ENCODE measurements at regions not wholly inside any gene's neighbourhood (a gene's known extent, or its start where the extent isn't known, plus 50 kb on each side); places are given as distances from the start of the nearest gene placed in this dataset.

- DNase-seq = no peak
Observed at GRCh38 chr2:150974864-150975263, 286.8 kb downstream of the RBM43 start.

GRCh38 chr2:150974234-150974633 is 287.4 kb downstream of the RBM43 start:
- DNase-seq = no peak

- no peak for DNase-seq
Observed at GRCh38 chr2:150971910-150972309, 289.8 kb downstream of the RBM43 start.

GRCh38 chr2:150963336-150963735 is 298.3 kb downstream of the RBM43 start:
- DNase-seq = no peak

- no peak for DNase-seq
Observed at GRCh38 chr2:150955231-150955630, 306.4 kb downstream of the RBM43 start.

GRCh38 chr2:150946831-150947230 is 314.8 kb downstream of the RBM43 start:
- DNase-seq = no peak

GRCh38 chr2:150944315-150944714 is 317.3 kb downstream of the RBM43 start:
- DNase-seq = no peak

- no peak for DNase-seq
Observed at GRCh38 chr2:150939087-150939486, 322.6 kb downstream of the RBM43 start.

GRCh38 chr2:150938527-150938926 is 323.1 kb downstream of the RBM43 start:
- DNase-seq = no peak

- DNase-seq = no peak
Observed at GRCh38 chr2:150937030-150937429, 324.6 kb downstream of the RBM43 start.

- DNase-seq = no peak
Observed at GRCh38 chr2:150931451-150931850, 330.2 kb downstream of the RBM43 start.

- no peak for DNase-seq
Observed at GRCh38 chr2:150925611-150926010, 336.1 kb downstream of the RBM43 start.

- DNase-seq = no peak
Observed at GRCh38 chr2:150924878-150925277, 336.8 kb downstream of the RBM43 start.

GRCh38 chr2:150919901-150920300 is 341.8 kb downstream of the RBM43 start:
- no peak for DNase-seq

- DNase-seq = no peak
Observed at GRCh38 chr2:150917961-150918713, 343.5 kb downstream of the RBM43 start.

GRCh38 chr2:150916467-150917396 is 344.9 kb downstream of the RBM43 start:
- no peak for DNase-seq

- DNase-seq = no peak
Observed at GRCh38 chr2:150911766-150912280, 349.8 kb downstream of the RBM43 start.

GRCh38 chr2:150909613-150910012 is 352.1 kb downstream of the RBM43 start:
- no peak for DNase-seq

- DNase-seq = no peak
Observed at GRCh38 chr2:150909090-150909489, 352.6 kb downstream of the RBM43 start.

GRCh38 chr2:150907466-150907865 is 354.2 kb downstream of the RBM43 start:
- no peak for DNase-seq

GRCh38 chr2:150903461-150903860 is 358.2 kb downstream of the RBM43 start:
- no peak for DNase-seq

- DNase-seq = no peak
Observed at GRCh38 chr2:150903055-150903454, 358.6 kb downstream of the RBM43 start.

- DNase-seq = no peak
Observed at GRCh38 chr2:150900913-150901312, 360.8 kb downstream of the RBM43 start.

- no peak for DNase-seq
Observed at GRCh38 chr2:150895968-150896367, 365.7 kb downstream of the RBM43 start.

Measured in activated gamma-delta T cell (primary cell).